ENCODE measurements at regions not wholly inside any gene's neighbourhood (a gene's known extent, or its start where the extent isn't known, plus 50 kb on each side); places are given as distances from the start of the nearest gene placed in this dataset.

DNA sequence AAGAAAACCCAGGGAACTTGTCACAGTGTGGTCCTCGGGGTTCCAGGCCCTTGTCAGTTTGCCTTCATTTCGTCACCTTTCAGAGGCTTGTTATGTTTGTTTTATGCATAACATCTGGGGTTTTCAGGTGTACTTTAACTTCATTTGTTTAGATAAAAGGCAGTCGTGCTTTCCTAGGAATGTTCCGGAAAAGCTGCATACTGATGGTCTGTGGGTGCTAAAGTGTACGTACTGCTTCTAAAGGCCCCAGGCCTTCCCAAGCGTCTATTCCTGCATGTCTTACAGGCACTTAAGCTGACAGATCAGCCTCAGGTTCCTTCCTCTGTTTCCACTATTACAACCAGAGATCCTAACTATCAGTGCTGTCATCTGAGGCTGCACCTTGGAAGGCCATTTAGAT is 95.6 kb upstream of the ANKH start:
- TF ChIP-seq, protein P1, sequence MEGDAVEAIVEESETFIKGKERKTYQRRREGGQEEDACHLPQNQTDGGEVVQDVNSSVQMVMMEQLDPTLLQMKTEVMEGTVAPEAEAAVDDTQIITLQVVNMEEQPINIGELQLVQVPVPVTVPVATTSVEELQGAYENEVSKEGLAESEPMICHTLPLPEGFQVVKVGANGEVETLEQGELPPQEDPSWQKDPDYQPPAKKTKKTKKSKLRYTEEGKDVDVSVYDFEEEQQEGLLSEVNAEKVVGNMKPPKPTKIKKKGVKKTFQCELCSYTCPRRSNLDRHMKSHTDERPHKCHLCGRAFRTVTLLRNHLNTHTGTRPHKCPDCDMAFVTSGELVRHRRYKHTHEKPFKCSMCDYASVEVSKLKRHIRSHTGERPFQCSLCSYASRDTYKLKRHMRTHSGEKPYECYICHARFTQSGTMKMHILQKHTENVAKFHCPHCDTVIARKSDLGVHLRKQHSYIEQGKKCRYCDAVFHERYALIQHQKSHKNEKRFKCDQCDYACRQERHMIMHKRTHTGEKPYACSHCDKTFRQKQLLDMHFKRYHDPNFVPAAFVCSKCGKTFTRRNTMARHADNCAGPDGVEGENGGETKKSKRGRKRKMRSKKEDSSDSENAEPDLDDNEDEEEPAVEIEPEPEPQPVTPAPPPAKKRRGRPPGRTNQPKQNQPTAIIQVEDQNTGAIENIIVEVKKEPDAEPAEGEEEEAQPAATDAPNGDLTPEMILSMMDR (IDR thresholded peaks at IDR 0.05; ENCODE audit: insufficient read depth, missing control alignments), result no peak
- FAIRE-seq (no peak), DNase-seq (ENCODE audit: insufficient read length, low spot score) (no peak)

DNA sequence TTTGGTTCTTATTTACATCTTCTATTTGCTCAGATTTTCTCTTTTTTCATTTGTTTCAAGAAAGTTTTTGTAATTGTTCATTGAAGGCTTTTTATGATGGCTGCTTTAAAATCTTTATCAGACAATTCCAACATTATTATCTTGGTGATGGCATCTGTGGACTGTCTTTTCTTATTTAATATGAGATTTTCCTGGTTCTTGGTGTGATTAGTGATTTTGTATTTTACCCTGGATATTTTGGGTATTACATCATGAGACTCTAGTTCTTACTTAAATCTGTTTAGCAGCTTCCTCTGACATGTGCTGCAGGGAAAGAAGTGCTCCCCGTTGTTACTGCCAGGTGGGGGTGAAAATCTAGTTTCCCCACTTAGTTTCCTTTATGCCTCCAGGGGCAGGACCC is 94.2 kb upstream of the ANKH start:
- FAIRE-seq, result no peak
- TF ChIP-seq, protein P1 (IDR thresholded peaks at IDR 0.05; ENCODE audit: insufficient read depth, missing control alignments), result no peak
- no peak for DNase-seq (ENCODE audit: insufficient read length, low spot score)

DNA sequence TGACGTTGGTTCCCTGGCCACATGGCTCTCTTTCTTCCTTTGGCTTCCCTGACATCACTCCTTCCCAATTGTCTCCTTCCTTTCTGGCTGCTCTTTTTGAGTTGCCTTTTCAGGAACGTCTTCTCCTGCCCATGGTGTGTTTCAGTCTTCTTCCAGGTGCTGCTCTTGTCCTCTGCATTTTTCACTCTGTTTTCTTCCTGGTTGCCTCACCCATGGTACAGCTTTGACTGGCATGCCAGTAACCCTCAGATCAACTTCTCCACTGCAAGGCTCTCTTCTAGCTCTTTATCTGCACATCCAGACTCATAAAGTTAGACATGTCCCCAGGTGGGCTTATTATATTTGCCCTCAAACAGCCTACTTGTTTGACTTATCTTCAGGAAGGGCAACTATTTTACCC is 91.0 kb upstream of the ANKH start:
- TF ChIP-seq, protein P1 (IDR thresholded peaks at IDR 0.05; ENCODE audit: insufficient read depth, missing control alignments), result no peak
- no peak for FAIRE-seq
- no peak for DNase-seq (ENCODE audit: insufficient read length, low spot score)

DNA sequence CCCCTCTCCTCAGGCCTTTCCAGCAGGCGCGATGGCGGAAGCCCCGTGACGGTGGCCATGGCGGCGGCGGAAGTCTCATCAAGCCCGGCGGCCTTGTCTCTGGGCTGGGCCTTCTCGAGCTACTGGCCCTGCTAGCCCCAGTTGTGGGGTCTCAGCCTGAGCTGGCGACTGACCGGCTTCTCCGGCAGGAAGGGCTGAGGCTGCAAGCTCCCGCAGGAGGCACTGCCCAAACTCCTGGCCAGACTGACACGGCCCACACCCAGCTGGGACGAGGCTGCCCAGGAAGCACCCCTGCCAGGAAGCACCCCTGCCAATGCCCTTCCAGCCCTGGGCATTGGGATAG is 88.5 kb upstream of the ANKH start:
- no peak for FAIRE-seq
- DNase-seq (ENCODE audit: insufficient read length, low spot score), result no peak
- TF ChIP-seq, protein P1 (IDR thresholded peaks at IDR 0.05; ENCODE audit: insufficient read depth, missing control alignments), result no peak

DNA sequence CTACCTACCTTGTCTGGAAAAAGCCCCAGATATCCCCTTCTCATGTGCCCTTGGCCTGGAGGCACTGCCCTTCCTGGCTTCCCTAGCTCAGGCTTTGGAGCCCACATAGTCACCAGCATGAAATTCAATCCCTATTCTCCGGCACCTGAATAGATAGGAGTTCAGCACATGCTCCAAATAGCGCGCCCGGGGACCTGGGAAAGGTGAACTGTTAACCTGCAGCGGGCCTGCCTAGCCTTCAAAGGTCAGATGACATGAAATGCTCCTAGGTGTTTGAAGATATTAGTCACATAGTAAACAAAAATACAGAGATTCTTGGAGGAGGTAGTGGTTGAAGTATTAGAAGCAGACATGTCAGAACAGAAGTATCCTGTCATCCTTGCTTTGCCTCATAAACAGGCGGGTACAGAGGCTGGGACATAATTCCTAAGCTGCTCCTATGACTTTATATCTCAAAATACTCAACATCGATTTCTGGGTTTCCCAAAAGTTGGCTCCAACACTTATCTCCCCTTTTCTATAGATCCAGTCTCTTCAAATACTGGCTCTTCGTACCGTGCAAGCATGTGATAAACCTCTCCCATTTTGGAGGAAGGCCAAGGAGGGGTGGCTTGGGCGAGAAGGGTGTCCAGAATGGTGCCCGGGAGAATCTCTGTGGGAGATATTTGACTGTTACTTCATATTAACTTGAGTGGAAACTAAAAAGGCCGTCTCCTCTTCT is 88.0 kb upstream of the ANKH start:
- FAIRE-seq (no peak), DNase-seq (ENCODE audit: insufficient read length, low spot score) (no peak)

DNA sequence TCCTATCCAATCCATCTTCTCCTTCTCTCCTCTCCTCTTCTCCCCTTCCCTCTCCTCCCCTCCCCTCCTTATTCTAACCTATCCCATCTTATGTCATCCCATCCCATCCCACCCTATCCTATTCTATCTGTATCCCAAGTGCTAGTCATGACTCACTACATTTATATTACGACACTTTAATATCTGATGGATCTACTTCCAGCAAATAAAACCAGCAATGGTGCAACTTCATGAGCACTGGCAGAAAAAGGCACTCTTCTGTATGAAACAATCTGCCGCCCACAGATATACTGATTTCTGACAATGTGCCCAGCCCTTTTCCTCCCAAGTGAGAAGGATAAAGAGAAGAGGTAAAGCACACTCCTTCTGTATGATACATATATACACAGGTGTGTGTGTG is 86.6 kb upstream of the ANKH start:
- no peak for DNase-seq (ENCODE audit: insufficient read length, low spot score)
- no peak for FAIRE-seq
- TF ChIP-seq, protein P1 (IDR thresholded peaks at IDR 0.05; ENCODE audit: insufficient read depth, missing control alignments), result no peak

More for the DNA sequence above, 88.0 kb upstream of the ANKH start:
- TF ChIP-seq, protein P1 (IDR thresholded peaks at IDR 0.05; ENCODE audit: insufficient read depth, missing control alignments), result no peak

DNA sequence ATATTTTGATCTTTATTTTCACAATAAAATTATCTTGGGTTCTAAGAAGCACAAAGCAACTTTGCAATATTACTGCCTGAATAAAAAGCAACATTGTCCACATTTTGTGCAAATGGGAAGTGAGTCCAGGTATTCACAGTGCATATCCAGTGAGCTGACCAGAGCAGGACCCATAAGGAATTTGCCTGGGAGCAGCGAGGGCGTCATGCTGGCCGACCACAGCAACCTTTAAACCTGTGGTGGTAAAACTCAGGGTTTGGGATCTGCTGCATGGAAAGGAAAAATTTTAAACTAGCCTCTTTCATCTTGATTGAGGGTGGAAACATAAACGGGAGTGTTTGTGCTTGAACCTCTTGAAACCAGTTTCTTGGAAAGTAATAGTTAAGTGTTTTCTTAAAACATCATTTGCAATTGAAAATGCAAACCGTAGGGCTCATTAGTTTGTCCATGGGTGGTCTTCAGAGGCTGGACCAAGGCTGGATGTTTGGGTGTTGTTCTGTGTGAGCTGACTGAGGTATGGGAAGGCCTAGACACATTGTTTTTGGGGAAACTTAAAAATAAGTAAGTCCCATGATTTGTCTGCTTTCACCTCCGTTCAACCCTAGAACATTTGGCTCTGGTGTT is 85.0 kb upstream of the ANKH start:
- FAIRE-seq, result no peak
- TF ChIP-seq, protein P1 (IDR thresholded peaks at IDR 0.05; ENCODE audit: insufficient read depth, missing control alignments), result no peak
- DNase-seq (ENCODE audit: insufficient read length, low spot score), result no peak
